ENCODE measurements at regions not wholly inside any gene's neighbourhood (a gene's known extent, or its start where the extent isn't known, plus 50 kb on each side); places are given as distances from the start of the nearest gene placed in this dataset.

DNA sequence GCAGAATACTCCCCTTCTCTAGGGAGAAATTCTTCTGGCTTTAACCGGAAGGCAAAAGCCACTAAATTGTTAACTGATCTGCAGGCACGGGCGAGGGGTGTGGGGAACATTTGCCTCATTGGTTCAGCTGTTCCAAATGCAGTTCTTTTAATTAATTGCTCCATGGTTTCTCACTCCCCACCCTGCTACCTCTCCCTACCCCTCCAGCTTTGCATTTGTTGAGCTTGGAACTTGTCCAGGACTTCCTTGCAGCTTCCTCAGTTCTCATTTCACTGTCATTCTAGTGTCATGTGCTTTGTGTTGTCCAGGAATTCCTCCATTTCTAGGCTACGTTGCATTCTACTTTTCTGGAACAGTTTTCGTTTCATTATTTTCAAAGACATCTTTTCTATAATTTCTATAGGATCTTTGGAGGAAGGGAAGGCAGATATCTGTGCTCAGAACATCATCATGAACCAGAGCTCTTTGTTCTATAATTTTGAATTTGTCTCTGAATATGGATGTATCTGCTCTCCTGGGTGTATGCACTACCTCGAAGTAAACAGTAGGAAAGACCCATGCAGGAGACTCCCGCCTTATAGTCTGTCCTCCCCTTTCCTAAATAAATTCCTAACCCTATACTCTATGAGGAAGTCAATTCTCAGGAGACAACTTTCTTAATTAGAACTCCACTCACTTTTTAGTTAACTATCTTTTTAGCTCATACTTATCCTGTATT lies 132.4 kb upstream of the LMO4 start:
- TF ChIP-seq, protein P1, sequence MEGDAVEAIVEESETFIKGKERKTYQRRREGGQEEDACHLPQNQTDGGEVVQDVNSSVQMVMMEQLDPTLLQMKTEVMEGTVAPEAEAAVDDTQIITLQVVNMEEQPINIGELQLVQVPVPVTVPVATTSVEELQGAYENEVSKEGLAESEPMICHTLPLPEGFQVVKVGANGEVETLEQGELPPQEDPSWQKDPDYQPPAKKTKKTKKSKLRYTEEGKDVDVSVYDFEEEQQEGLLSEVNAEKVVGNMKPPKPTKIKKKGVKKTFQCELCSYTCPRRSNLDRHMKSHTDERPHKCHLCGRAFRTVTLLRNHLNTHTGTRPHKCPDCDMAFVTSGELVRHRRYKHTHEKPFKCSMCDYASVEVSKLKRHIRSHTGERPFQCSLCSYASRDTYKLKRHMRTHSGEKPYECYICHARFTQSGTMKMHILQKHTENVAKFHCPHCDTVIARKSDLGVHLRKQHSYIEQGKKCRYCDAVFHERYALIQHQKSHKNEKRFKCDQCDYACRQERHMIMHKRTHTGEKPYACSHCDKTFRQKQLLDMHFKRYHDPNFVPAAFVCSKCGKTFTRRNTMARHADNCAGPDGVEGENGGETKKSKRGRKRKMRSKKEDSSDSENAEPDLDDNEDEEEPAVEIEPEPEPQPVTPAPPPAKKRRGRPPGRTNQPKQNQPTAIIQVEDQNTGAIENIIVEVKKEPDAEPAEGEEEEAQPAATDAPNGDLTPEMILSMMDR (IDR thresholded peaks at IDR 0.05), result no peak
- TF ChIP-seq POLR2A (IDR thresholded peaks at IDR 0.05) (no peak), POLR2AphosphoS5 (IDR thresholded peaks at IDR 0.05) (no peak)

All from breast epithelium (tissue), 3 donors.